ENCODE measurements at regions not wholly inside any gene's neighbourhood (a gene's known extent, or its start where the extent isn't known, plus 50 kb on each side); places are given as distances from the start of the nearest gene placed in this dataset.

DNA sequence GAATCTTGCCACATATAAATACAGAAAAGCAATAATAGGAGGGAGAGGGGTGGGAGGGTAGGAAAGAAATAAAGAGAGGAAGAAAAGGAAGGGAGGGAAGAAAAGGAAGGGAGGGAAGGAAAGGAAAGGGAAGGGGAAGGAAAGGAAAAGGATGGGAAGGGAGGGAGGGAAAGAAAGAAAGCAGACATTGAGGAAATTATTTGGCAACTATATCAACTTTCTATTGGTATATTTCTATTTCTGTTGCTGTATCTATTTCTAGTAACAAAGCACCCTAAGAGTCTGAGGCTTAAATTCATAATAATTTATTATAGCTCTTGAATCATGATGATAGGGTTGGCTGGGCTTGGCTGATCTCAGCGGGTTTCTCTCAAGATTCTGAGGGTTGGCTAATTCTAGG, 648.0 kb downstream of the CCDC85A start:
- TF ChIP-seq, protein P1, sequence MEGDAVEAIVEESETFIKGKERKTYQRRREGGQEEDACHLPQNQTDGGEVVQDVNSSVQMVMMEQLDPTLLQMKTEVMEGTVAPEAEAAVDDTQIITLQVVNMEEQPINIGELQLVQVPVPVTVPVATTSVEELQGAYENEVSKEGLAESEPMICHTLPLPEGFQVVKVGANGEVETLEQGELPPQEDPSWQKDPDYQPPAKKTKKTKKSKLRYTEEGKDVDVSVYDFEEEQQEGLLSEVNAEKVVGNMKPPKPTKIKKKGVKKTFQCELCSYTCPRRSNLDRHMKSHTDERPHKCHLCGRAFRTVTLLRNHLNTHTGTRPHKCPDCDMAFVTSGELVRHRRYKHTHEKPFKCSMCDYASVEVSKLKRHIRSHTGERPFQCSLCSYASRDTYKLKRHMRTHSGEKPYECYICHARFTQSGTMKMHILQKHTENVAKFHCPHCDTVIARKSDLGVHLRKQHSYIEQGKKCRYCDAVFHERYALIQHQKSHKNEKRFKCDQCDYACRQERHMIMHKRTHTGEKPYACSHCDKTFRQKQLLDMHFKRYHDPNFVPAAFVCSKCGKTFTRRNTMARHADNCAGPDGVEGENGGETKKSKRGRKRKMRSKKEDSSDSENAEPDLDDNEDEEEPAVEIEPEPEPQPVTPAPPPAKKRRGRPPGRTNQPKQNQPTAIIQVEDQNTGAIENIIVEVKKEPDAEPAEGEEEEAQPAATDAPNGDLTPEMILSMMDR (IDR thresholded peaks at IDR 0.05): no peak
- TF ChIP-seq POLR2A (IDR thresholded peaks at IDR 0.05): no peak
